ENCODE measurements at regions not wholly inside any gene's neighbourhood (a gene's known extent, or its start where the extent isn't known, plus 50 kb on each side); places are given as distances from the start of the nearest gene placed in this dataset.

- TF ChIP-seq ZNF507 (tag; conservative IDR thresholded peaks at IDR 0.05) (no peak), ZNF584 (CRISPR knock-in tag; IDR thresholded peaks at IDR 0.05; ENCODE audit: low read depth) (no peak), CTCF (IDR thresholded peaks at IDR 0.05 in 2 of 3, conservative IDR thresholded peaks at IDR 0.05 in 1 of 3; ENCODE audit: insufficient read depth in 2 of 3, low read depth in 1 of 3, low read length in 3 of 3) (no peak), POLR2AphosphoS5 (IDR thresholded peaks at IDR 0.05; ENCODE audit: control insufficient read depth, insufficient read depth, low read depth, low read length) (no peak), CBX5 (IDR thresholded peaks at IDR 0.05; ENCODE audit: borderline replicate concordance, low read depth) (no peak), ATF7 (IDR thresholded peaks at IDR 0.05) (no peak), POLR2A (conservative IDR thresholded peaks at IDR 0.05) (no peak; the same call in 1 of the 2 replicates), HINFP (tag; conservative IDR thresholded peaks at IDR 0.05; ENCODE audit: low read depth) (no peak), ZBTB33 (CRISPR knock-in tag; IDR thresholded peaks at IDR 0.05) (no peak), HNRNPL (IDR thresholded peaks at IDR 0.05; ENCODE audit: low read depth, low read length) (no peak), MXI1 (IDR thresholded peaks at IDR 0.05; ENCODE audit: low read depth, low read length) (no peak)
Observed at GRCh38 chr4:79212311-79212710, 113.5 kb downstream of the NAA11 start.

Data from K562 (cell line).